Panc1 (cell line): ENCODE measurements at regions not wholly inside any gene's neighbourhood (a gene's known extent, or its start where the extent isn't known, plus 50 kb on each side); places are given as distances from the start of the nearest gene placed in this dataset.
A peak's percentile ranks its signal among the peaks of the same experiment; 100 is the strongest.

Experiments
- ATAC-seq: fragments of 200-7000 bp; cut with Tn5 transposase; 2 replicates; pipeline ENCODE4 v1.9.1; 2020; ENCODE audit warnings: mild to moderate bottlenecking, moderate library complexity
- BruUV-seq: library from RNA; stranded (reverse); fragments of 400-500 nt; replicated peaks from 2 replicates; lab custom pipeline; 2021; lab: Mats Ljungman, UMichigan
- CTCF ChIA-PET: fragments of 300-600 bp; sonication (Branson Sonifier 250); formaldehyde crosslinking; loops from one replicate; lab custom pipeline; 2022; ENCODE audit warnings: antibody characterized with exemption; lab: Charles Lee
- POLR2A ChIA-PET: fragments of 300-600 bp; sonication (Branson Sonifier 250); formaldehyde crosslinking; loops from one replicate; lab custom pipeline; 2022; ENCODE audit warnings: antibody characterized with exemption; lab: Charles Lee
- DNase-seq: peaks from one replicate; pipeline ENCODE4 v3.0.0-alpha.2; 2010; ENCODE audit warnings: low read depth, low spot score
- H3K27ac ChIP-seq: 2 replicates; pipeline ENCODE4 v1.5.1; 2011; ENCODE audit warnings: mild to moderate bottlenecking, low read length, inconsistent platforms
- H3K27me3 ChIP-seq: fragments of 200-500 bp; sonication (Bioruptor generic); 2 replicates; pipeline ENCODE4 v1.6.0; 2014; ENCODE audit warnings: low read length, inconsistent platforms; ENCODE audit not compliant: control insufficient read depth, insufficient read depth
- H3K36me3 ChIP-seq: fragments of 200-500 bp; sonication (Bioruptor generic); 2 replicates; pipeline ENCODE4 v1.5.1; 2014; ENCODE audit warnings: inconsistent platforms, mild to moderate bottlenecking, low read length, moderate library complexity; ENCODE audit not compliant: control insufficient read depth, insufficient read depth
- H3K4me1 ChIP-seq: 2 replicates; pipeline ENCODE4 v1.5.1; 2011; ENCODE audit warnings: inconsistent platforms, mild to moderate bottlenecking, low read length, moderate library complexity; ENCODE audit not compliant: control insufficient read depth, insufficient read depth
- H3K4me3 ChIP-seq, 2 experiments: 2 replicates each; pipeline ENCODE4 v1.5.1; 2011 to 2012; ENCODE audit warnings: low read depth in 2 of 2, low read length in 2 of 2, mild to moderate bottlenecking in 2 of 2, inconsistent platforms in 1 of 2, moderate library complexity in 1 of 2
- H3K9me3 ChIP-seq: fragments of 200-500 bp; sonication (Bioruptor generic); 2 replicates; pipeline ENCODE4 v1.5.1; 2014; ENCODE audit warnings: low read depth, mild to moderate bottlenecking, inconsistent platforms, low read length, moderate library complexity; ENCODE audit not compliant: control insufficient read depth, insufficient read depth
- CTCF ChIP-seq: fragments of 450-650 bp; IDR thresholded peaks from 2 replicates; pipeline ENCODE4 v1.5.1; 2017; ENCODE audit warnings: mild to moderate bottlenecking
- POLR2AphosphoS5 ChIP-seq: IDR thresholded peaks from 2 replicates; pipeline ENCODE4 v1.6.1; 2012; ENCODE audit warnings: mild to moderate bottlenecking, low read depth, low read length, moderate library complexity
- SIN3A ChIP-seq: IDR thresholded peaks from 2 replicates; pipeline ENCODE4 v1.6.1; 2012; ENCODE audit warnings: low read depth, mild to moderate bottlenecking, low read length, moderate library complexity, borderline replicate concordance; ENCODE audit not compliant: insufficient read depth
- TCF7L2 ChIP-seq: IDR thresholded peaks from 2 replicates; pipeline ENCODE4 v1.6.1; 2011; ENCODE audit warnings: mild to moderate bottlenecking, low read depth, low read length, inconsistent platforms
- in situ Hi-C: cut with HindIII; loops from 2 replicates; pipeline ENCODE4 v1.10.0; 2016; ENCODE audit warnings: low sequenced_read_pairs, low pct_unique_long_range_greater_than_20kb
- intact Hi-C: fragments of 100-400 bp; cut with micrococcal nuclease; formaldehyde crosslinking; loops from one replicate; pipeline ENCODE4 v1.10.0; 2022; ENCODE audit not compliant: unreplicated experiment
- TF ChIP-seq, protein P1 (sequence below), 2 experiments: IDR thresholded peaks; 2 replicates each; pipeline ENCODE4 v1.6.1; 2011 to 2012; ENCODE audit warnings: low read depth in 2 of 2, control low read depth in 1 of 2, low read length in 1 of 2, mild to moderate bottlenecking in 1 of 2, moderate library complexity in 1 of 2; ENCODE audit not compliant: insufficient read depth in 1 of 2

GRCh38 chr5:56479696-56480077 lies 246.6 kb upstream of the ANKRD55 start:
- H3K27ac ChIP-seq: no peak overlapping the region
- TF ChIP-seq, protein P1, sequence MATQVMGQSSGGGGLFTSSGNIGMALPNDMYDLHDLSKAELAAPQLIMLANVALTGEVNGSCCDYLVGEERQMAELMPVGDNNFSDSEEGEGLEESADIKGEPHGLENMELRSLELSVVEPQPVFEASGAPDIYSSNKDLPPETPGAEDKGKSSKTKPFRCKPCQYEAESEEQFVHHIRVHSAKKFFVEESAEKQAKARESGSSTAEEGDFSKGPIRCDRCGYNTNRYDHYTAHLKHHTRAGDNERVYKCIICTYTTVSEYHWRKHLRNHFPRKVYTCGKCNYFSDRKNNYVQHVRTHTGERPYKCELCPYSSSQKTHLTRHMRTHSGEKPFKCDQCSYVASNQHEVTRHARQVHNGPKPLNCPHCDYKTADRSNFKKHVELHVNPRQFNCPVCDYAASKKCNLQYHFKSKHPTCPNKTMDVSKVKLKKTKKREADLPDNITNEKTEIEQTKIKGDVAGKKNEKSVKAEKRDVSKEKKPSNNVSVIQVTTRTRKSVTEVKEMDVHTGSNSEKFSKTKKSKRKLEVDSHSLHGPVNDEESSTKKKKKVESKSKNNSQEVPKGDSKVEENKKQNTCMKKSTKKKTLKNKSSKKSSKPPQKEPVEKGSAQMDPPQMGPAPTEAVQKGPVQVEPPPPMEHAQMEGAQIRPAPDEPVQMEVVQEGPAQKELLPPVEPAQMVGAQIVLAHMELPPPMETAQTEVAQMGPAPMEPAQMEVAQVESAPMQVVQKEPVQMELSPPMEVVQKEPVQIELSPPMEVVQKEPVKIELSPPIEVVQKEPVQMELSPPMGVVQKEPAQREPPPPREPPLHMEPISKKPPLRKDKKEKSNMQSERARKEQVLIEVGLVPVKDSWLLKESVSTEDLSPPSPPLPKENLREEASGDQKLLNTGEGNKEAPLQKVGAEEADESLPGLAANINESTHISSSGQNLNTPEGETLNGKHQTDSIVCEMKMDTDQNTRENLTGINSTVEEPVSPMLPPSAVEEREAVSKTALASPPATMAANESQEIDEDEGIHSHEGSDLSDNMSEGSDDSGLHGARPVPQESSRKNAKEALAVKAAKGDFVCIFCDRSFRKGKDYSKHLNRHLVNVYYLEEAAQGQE (IDR thresholded peaks at IDR 0.05; ENCODE audit: insufficient read depth in 1 of 2, low read depth in 2 of 2, low read length in 1 of 2): no peak
- TF ChIP-seq POLR2AphosphoS5 (no peak), TCF7L2 (no peak), CTCF (no peak), SIN3A (no peak)
- intact Hi-C loops (loop anchor here (10.0 kb wide), 2 partner anchors 335 to 355 kb away; partner anchors contain the start of gene MAP3K1), in situ Hi-C loops (no loop called here)
- BruUV-seq: no TSS peak
- POLR2A ChIA-PET: interaction anchor here (0.5 kb wide), 1 partner anchor 239 kb away, joined by 5 read pairs; no protein-coding TSS in a partner anchor
- 0 out of 2 replicates have a peak, but pooled peaks cover 3% of the 10 kb centered on the region for H3K27me3 ChIP-seq
- peak overlapping the region in 1 of 2 experiments; percentile 64; a peak in 2 of 4 replicates for H3K4me3 ChIP-seq
- H3K4me1 ChIP-seq: 0 out of 2 replicates have a peak, but pooled peaks cover 2% of the 10 kb centered on the region
- CTCF ChIA-PET: no interaction called here
- H3K36me3 ChIP-seq: no peaks in the 10 kb centered on the region
- H3K9me3 ChIP-seq: no peaks in the 10 kb centered on the region
- ATAC-seq (no peak), DNase-seq (no peak)

DNA sequence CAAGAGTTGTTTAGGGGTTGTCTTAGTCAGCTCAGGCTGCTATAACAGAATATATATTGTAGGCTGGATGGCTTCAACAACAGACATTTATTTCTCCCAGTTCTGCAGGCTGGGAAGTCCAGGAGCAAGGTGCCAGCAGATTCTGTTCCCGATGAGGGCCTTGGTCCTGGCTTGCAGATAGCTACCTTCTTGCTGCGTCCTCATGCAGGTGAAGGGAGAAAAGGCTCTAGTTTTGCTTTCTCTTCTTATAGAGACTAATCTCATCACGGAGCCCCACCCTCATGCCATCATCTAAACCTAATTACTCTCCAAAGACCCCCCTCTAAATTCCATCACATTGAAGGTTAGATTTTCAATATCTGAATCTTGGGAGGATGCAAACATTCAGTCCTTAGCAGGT lies 246.0 kb upstream of the ANKRD55 start:
- Histone ChIP-seq H3K4me3 (no peak overlapping the region), H3K9me3 (no peaks in the 10 kb centered on the region), H3K4me1 (0 out of 2 replicates have a peak, but pooled peaks cover 2% of the 10 kb centered on the region), H3K27me3 (0 out of 2 replicates have a peak, but pooled peaks cover 3% of the 10 kb centered on the region), H3K27ac (no peak overlapping the region), H3K36me3 (no peaks in the 10 kb centered on the region)
- in situ Hi-C loops (no loop called here), intact Hi-C loops (loop anchor here (10.0 kb wide), 1 partner anchor 356 kb away; no protein-coding TSS in a partner anchor)
- ChIA-PET POLR2A (interaction anchor here (0.5 kb wide), 1 partner anchor 239 kb away, joined by 5 read pairs; no protein-coding TSS in a partner anchor), CTCF (no interaction called here)
- no peak for ATAC-seq
- BruUV-seq: no TSS peak
- TF ChIP-seq, protein P1 (IDR thresholded peaks at IDR 0.05; ENCODE audit: insufficient read depth in 1 of 2, low read depth in 2 of 2, low read length in 1 of 2): no peak
- DNase-seq: no peak
